HUES6 (cell line): ENCODE measurements at regions not wholly inside any gene's neighbourhood (a gene's known extent, or its start where the extent isn't known, plus 50 kb on each side); places are given as distances from the start of the nearest gene placed in this dataset.

Experiments
- H3K27ac ChIP-seq: 2 replicates; pipeline ENCODE4 v1.7.0; 2013; ENCODE audit warnings: low read depth, mild to moderate bottlenecking, low read length, inconsistent platforms
- H3K27me3 ChIP-seq: 2 replicates; pipeline ENCODE4 v1.6.1; 2013; ENCODE audit warnings: low read length; ENCODE audit not compliant: control insufficient read depth, insufficient read depth
- H3K36me3 ChIP-seq: 2 replicates; pipeline ENCODE4 v1.6.1; 2013; ENCODE audit warnings: low read length; ENCODE audit not compliant: control insufficient read depth, insufficient read depth
- H3K4me1 ChIP-seq: 2 replicates; pipeline ENCODE4 v1.6.1; 2013; ENCODE audit warnings: low read length; ENCODE audit not compliant: control insufficient read depth, insufficient read depth
- H3K4me3 ChIP-seq: 2 replicates; pipeline ENCODE4 v1.5.1; 2013; ENCODE audit warnings: low read depth, low read length
- H3K9ac ChIP-seq: one replicate; pipeline ENCODE4 v1.6.1; 2013; ENCODE audit warnings: mild to moderate bottlenecking, low read length
- H3K9me3 ChIP-seq: 2 replicates; pipeline ENCODE4 v1.6.1; 2013; ENCODE audit warnings: low read depth, low read length; ENCODE audit not compliant: control insufficient read depth, insufficient read depth

DNA sequence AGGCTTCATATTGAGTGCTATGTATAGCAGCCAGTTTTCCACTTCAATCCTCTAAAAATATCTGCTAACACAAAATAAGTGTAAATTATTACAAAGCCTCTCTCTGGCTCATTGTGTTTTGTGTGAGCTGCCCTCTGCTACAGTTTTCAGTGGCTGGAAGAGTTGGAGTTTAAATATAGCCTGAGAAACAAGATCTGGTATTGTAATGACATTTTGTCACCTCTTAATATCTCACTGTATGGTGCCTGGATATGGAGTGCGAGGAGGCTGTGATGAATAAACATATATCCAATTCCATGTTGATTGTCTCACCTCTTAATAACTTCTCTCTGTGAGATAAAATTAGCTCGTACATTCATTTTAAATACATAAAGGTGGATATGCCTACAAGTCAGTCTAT lies 269.7 kb downstream of the FLRT2 start:
- Histone ChIP-seq H3K27me3 (no peaks in the 10 kb centered on the region), H3K4me3 (no peak overlapping the region), H3K4me1 (no peaks in the 10 kb centered on the region), H3K9me3 (no peaks in the 10 kb centered on the region), H3K36me3 (no peaks in the 10 kb centered on the region), H3K27ac (no peak overlapping the region), H3K9ac (no peak overlapping the region)

GRCh38 chr14:85798856-85799255 lies 268.9 kb downstream of the FLRT2 start:
- no peaks in the 10 kb centered on the region for H3K27me3 ChIP-seq

GRCh38 chr14:85793533-85793932 lies 263.6 kb downstream of the FLRT2 start:
- Histone ChIP-seq H3K27me3 (no peaks in the 10 kb centered on the region), H3K4me3 (no peak overlapping the region), H3K9ac (no peak overlapping the region), H3K4me1 (no peaks in the 10 kb centered on the region), H3K27ac (no peak overlapping the region), H3K9me3 (no peaks in the 10 kb centered on the region), H3K36me3 (no peaks in the 10 kb centered on the region)

More at GRCh38 chr14:85798856-85799255, 268.9 kb downstream of the FLRT2 start:
- Histone ChIP-seq H3K4me1 (no peaks in the 10 kb centered on the region), H3K36me3 (no peaks in the 10 kb centered on the region), H3K27ac (no peak overlapping the region), H3K9ac (no peak overlapping the region), H3K9me3 (no peaks in the 10 kb centered on the region), H3K4me3 (no peak overlapping the region)

- no peaks in the 10 kb centered on the region for H3K36me3 ChIP-seq
- no peak overlapping the region for H3K4me3 ChIP-seq
- H3K27ac ChIP-seq, result no peak overlapping the region
- H3K9me3 ChIP-seq, result no peaks in the 10 kb centered on the region
- no peak overlapping the region for H3K9ac ChIP-seq
- H3K27me3 ChIP-seq, result no peaks in the 10 kb centered on the region
- no peaks in the 10 kb centered on the region for H3K4me1 ChIP-seq
These were observed 259.6 kb downstream of the FLRT2 start for GRCh38 chr14:85789506-85789905.

DNA sequence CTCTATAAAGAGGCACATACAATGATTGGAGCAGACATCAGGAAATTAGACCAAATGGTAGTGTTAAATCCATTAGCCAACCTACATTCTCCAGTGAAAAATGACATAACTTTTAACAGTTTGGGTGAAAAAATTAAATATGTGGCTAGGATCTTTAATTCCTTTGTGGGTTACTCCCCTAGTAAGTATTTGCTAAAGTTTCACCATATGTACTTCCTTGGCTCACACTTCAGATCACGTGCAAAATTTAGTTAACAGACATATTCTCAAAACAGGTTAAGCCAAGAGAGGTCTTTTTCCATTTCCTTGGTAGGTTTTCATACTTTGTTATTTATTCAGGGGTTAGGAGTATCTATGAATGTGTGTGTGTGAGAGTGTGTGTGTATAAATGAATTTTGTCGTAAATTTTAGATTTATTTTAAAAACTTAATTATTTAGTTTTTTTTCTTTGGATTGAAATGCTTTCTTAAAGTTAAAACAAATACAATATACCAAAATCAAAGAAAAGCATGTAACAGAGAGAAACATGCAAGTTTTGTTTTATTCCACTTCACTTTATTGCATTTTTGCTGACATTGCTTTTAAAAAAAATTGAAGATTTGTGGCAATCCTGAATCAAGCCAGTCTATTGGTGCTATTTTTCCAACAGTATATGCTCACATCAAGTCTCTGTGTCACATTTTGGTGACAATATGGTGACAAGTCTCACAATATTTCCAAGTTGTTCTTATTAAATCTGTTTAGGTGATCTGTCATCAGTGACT lies 258.7 kb downstream of the FLRT2 start:
- no peak overlapping the region for H3K4me3 ChIP-seq
- H3K27me3 ChIP-seq, result no peaks in the 10 kb centered on the region
- no peak overlapping the region for H3K9ac ChIP-seq
- H3K27ac ChIP-seq, result no peak overlapping the region
- no peaks in the 10 kb centered on the region for H3K4me1 ChIP-seq
- H3K36me3 ChIP-seq, result no peaks in the 10 kb centered on the region
- H3K9me3 ChIP-seq, result no peaks in the 10 kb centered on the region

GRCh38 chr14:85766295-85766694 lies 236.4 kb downstream of the FLRT2 start:
- no peak overlapping the region for H3K9ac ChIP-seq
- H3K4me3 ChIP-seq, result no peak overlapping the region
- no peaks in the 10 kb centered on the region for H3K9me3 ChIP-seq
- H3K36me3 ChIP-seq, result no peaks in the 10 kb centered on the region
- no peaks in the 10 kb centered on the region for H3K27me3 ChIP-seq
- no peak overlapping the region for H3K27ac ChIP-seq
- no peaks in the 10 kb centered on the region for H3K4me1 ChIP-seq

- no peak overlapping the region for H3K4me3 ChIP-seq
- H3K9ac ChIP-seq, result no peak overlapping the region
- no peaks in the 10 kb centered on the region for H3K36me3 ChIP-seq
- H3K9me3 ChIP-seq, result no peaks in the 10 kb centered on the region
- H3K27ac ChIP-seq, result no peak overlapping the region
- H3K4me1 ChIP-seq, result no peaks in the 10 kb centered on the region
- H3K27me3 ChIP-seq, result no peaks in the 10 kb centered on the region
These were observed 234.9 kb downstream of the FLRT2 start for GRCh38 chr14:85764822-85765221.

DNA sequence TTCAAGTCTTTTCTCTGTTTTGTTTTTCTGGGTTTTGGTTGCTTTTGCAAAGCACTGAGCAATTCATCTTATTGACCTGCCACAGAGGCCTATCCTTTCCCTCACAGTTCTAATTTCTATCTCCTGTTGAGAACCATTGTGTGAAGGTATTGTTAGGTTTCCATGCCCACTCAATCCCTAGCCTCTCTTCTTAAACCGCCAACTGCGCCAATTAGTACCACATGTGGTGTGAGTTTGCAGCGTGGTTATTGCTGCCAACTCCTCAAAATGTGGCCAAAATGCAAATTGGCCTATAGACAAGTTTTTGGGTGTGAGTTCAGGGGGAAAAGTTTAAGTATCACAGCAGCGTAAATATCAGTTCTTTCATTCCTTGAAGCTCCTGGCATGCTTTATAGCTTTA lies 232.6 kb downstream of the FLRT2 start:
- no peaks in the 10 kb centered on the region for H3K4me1 ChIP-seq
- no peaks in the 10 kb centered on the region for H3K9me3 ChIP-seq
- H3K36me3 ChIP-seq, result no peaks in the 10 kb centered on the region
- no peak overlapping the region for H3K27ac ChIP-seq
- no peaks in the 10 kb centered on the region for H3K27me3 ChIP-seq
- H3K9ac ChIP-seq, result no peak overlapping the region
- H3K4me3 ChIP-seq, result no peak overlapping the region

- Histone ChIP-seq H3K27ac (no peak overlapping the region), H3K9ac (no peak overlapping the region), H3K9me3 (peaks cover 5% of the 10 kb centered on the region; the same call in 1 of the 2 replicates), H3K27me3 (no peaks in the 10 kb centered on the region), H3K4me1 (no peaks in the 10 kb centered on the region), H3K4me3 (no peak overlapping the region), H3K36me3 (no peaks in the 10 kb centered on the region)
These were observed 222.2 kb downstream of the FLRT2 start for GRCh38 chr14:85752175-85752574.

GRCh38 chr14:85744573-85744972 lies 214.6 kb downstream of the FLRT2 start:
- Histone ChIP-seq H3K36me3 (no peaks in the 10 kb centered on the region), H3K27me3 (no peaks in the 10 kb centered on the region), H3K4me3 (no peak overlapping the region), H3K9ac (no peak overlapping the region), H3K9me3 (peaks cover 7% of the 10 kb centered on the region; the same call in 1 of the 2 replicates), H3K27ac (no peak overlapping the region), H3K4me1 (no peaks in the 10 kb centered on the region)

GRCh38 chr14:85732031-85732430 lies 202.1 kb downstream of the FLRT2 start:
- Histone ChIP-seq H3K4me1 (peaks cover 3% of the 10 kb centered on the region; the same call in 1 of the 2 replicates), H3K27ac (no peak overlapping the region), H3K4me3 (no peak overlapping the region), H3K27me3 (no peaks in the 10 kb centered on the region), H3K9me3 (no peaks in the 10 kb centered on the region), H3K9ac (no peak overlapping the region), H3K36me3 (no peaks in the 10 kb centered on the region)
